ENCODE measurements at regions not wholly inside any gene's neighbourhood (a gene's known extent, or its start where the extent isn't known, plus 50 kb on each side); places are given as distances from the start of the nearest gene placed in this dataset.
"Not testable (repeated sequence)": the region's sequence is repeated elsewhere in the genome, so short reads cannot be mapped to it uniquely, and the experiment has no call there.

GRCh38 chr5:30368064-30368463 lies 825.4 kb upstream of the CDH6 start:
- DNase-seq (ENCODE audit: low spot score): no peak

GRCh38 chr5:30365031-30365430 lies 828.5 kb upstream of the CDH6 start:
- not testable (repeated sequence) for DNase-seq (ENCODE audit: low spot score)

- no peak for DNase-seq (ENCODE audit: low spot score)
Observed at GRCh38 chr5:30357371-30357770, 836.1 kb upstream of the CDH6 start.

- no peak for DNase-seq (ENCODE audit: low spot score)
Observed at GRCh38 chr5:30355675-30356074, 837.8 kb upstream of the CDH6 start.

- no peak for DNase-seq (ENCODE audit: low spot score)
Observed at GRCh38 chr5:30347858-30348257, 845.6 kb upstream of the CDH6 start.

- not testable (repeated sequence) for DNase-seq (ENCODE audit: low spot score)
Observed at GRCh38 chr5:30345539-30346345, 847.7 kb upstream of the CDH6 start.

GRCh38 chr5:30343707-30344106 lies 849.8 kb upstream of the CDH6 start:
- DNase-seq (ENCODE audit: low spot score): no peak

GRCh38 chr5:30341466-30341865 lies 852.0 kb upstream of the CDH6 start:
- DNase-seq (ENCODE audit: low spot score): no peak

- no peak for DNase-seq (ENCODE audit: low spot score)
Observed at GRCh38 chr5:30337084-30337573, 856.4 kb upstream of the CDH6 start.

- DNase-seq (ENCODE audit: low spot score): no peak
Observed at GRCh38 chr5:30331534-30331933, 862.0 kb upstream of the CDH6 start.

GRCh38 chr5:30325795-30326194 lies 867.7 kb upstream of the CDH6 start:
- no peak for DNase-seq (ENCODE audit: low spot score)

GRCh38 chr5:30324083-30324482 lies 869.4 kb upstream of the CDH6 start:
- DNase-seq (ENCODE audit: low spot score): no peak

- no peak for DNase-seq (ENCODE audit: low spot score)
Observed at GRCh38 chr5:30287890-30288289, 905.6 kb upstream of the CDH6 start.

- no peak for DNase-seq (ENCODE audit: low spot score)
Observed at GRCh38 chr5:30279237-30279636, 914.2 kb upstream of the CDH6 start.

GRCh38 chr5:30267026-30267425 lies 926.5 kb upstream of the CDH6 start:
- no peak for DNase-seq (ENCODE audit: low spot score)

GRCh38 chr5:30239331-30240022 lies 954.0 kb upstream of the CDH6 start:
- no peak for DNase-seq (ENCODE audit: low spot score)

- DNase-seq (ENCODE audit: low spot score): no peak
Observed at GRCh38 chr5:30237189-30237588, 956.3 kb upstream of the CDH6 start.

- no peak for DNase-seq (ENCODE audit: low spot score)
Observed at GRCh38 chr5:30209755-30210154, 983.7 kb upstream of the CDH6 start.

- DNase-seq (ENCODE audit: low spot score): no peak
Observed at GRCh38 chr5:30197662-30198061, 995.8 kb upstream of the CDH6 start.

GRCh38 chr5:30195036-30195435 lies 998.5 kb upstream of the CDH6 start:
- DNase-seq (ENCODE audit: low spot score): no peak

- no peak for DNase-seq (ENCODE audit: low spot score)
Observed at GRCh38 chr5:30194595-30194994, 998.9 kb upstream of the CDH6 start.

- no peak for DNase-seq (ENCODE audit: low spot score)
Observed at GRCh38 chr5:30183795-30184194, 1009.7 kb upstream of the CDH6 start.

GRCh38 chr5:30156156-30156555 lies 1037.3 kb upstream of the CDH6 start:
- DNase-seq (ENCODE audit: low spot score): no peak
